ENCODE measurements at regions not wholly inside any gene's neighbourhood (a gene's known extent, or its start where the extent isn't known, plus 50 kb on each side); places are given as distances from the start of the nearest gene placed in this dataset.
"Not testable (repeated sequence)": the region's sequence is repeated elsewhere in the genome, so short reads cannot be mapped to it uniquely, and the experiment has no call there.

GRCh38 chr2:121155502-121156056 is 129.4 kb downstream of the TFCP2L1 start:
- POLR2A ChIA-PET: no interaction called here

DNA sequence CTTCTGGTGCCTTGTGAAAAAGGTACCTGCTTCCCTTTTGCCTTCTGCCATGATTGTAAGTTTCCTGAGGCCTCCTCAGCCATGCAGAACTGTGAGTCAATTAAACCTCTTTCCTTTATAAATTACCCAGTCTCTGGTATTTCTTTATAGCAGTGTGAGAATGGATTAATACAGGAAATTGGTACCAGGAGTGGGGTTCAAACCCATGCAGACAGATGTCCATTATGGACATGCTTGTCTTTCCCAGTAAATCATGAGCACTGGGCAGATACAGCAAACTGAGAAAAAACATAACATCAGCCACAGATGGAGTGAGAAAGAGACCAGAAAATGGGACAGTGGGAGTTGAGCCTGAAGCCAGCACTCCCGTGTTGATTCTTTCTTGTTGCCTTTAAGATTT is 127.5 kb downstream of the TFCP2L1 start:
- H3K4me3 ChIP-seq (ENCODE audit: low read depth, low read length); H3K36me3 ChIP-seq (ENCODE audit: control insufficient read depth, insufficient read depth, low read length); DNase-seq (ENCODE audit: low read depth); H3K27me3 ChIP-seq (ENCODE audit: control insufficient read depth, insufficient read depth, low read length); POLR2A ChIA-PET: not testable (repeated sequence)
- CTCF ChIA-PET: interaction anchor here (0.6 to 1.5 kb wide), 2 partner anchors 16 to 25 kb away, joined by 4 read pairs; no protein-coding TSS in a partner anchor

More at GRCh38 chr2:121155502-121156056, 129.4 kb downstream of the TFCP2L1 start:
- Histone ChIP-seq H3K27me3 (ENCODE audit: control insufficient read depth, insufficient read depth, low read length) (no peaks in the 10 kb centered on the region; the same call in 1 of the 2 replicates), H3K36me3 (ENCODE audit: control insufficient read depth, insufficient read depth, low read length) (no peaks in the 10 kb centered on the region), H3K4me3 (ENCODE audit: low read depth, low read length) (no peak overlapping the region)
- CTCF ChIA-PET: interaction anchor here (0.6 kb wide), 1 partner anchor 46 kb away, joined by 3 read pairs; no protein-coding TSS in a partner anchor
- TF ChIP-seq CTCF (IDR thresholded peaks at IDR 0.05; ENCODE audit: insufficient read depth, low read depth, low read length): no peak
- no peak for DNase-seq (ENCODE audit: low read depth)

DNA sequence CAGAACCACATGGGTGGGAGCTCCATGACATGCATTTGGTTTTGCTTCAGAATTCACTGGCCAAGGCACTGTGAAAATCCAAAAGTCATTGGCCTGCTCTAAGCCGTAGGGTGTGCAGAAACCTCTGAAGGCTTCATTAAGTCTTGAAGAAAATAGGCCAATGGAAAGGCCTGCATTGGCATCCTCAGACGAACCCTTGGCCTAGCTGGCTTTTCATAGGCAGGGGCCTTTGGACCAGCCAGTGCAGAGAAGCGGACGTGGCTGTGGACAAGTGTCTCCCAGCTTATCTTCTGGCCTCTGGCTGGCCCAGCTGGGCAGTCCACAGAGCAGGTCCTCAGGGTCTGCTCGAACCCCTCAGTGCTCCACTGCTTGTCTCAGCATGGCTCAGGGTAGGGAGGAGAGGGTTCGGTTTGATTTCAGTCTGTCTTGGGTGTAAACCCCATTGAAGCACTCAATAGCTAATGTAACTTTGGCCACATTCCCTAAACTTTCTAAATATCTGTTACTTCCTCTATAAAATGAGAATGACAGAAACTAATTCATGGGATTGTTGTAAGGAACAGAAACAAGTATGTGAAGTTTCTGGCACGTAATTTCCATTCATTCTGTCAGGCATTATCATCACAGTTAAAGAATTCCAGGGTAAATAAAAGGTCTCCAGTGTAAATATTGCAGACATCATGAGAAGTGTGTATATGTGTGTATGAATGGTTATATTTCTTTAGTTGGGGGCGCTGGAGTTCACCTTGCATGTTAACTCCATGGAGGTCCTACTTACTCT is 125.5 kb downstream of the TFCP2L1 start:
- no peak overlapping the region for H3K4me3 ChIP-seq (ENCODE audit: low read depth, low read length)
- no peaks in the 10 kb centered on the region for H3K36me3 ChIP-seq (ENCODE audit: control insufficient read depth, insufficient read depth, low read length)
- ChIA-PET CTCF (no interaction called here), POLR2A (no interaction called here)
- no peak for TF ChIP-seq CTCF (IDR thresholded peaks at IDR 0.05; ENCODE audit: insufficient read depth, low read depth, low read length)
- DNase-seq (ENCODE audit: low read depth): no peak
- H3K27me3 ChIP-seq (ENCODE audit: control insufficient read depth, insufficient read depth, low read length): no peaks in the 10 kb centered on the region

- no peak for DNase-seq (ENCODE audit: low read depth)
- Histone ChIP-seq H3K4me3 (ENCODE audit: low read depth, low read length) (no peak overlapping the region), H3K36me3 (ENCODE audit: control insufficient read depth, insufficient read depth, low read length) (no peaks in the 10 kb centered on the region), H3K27me3 (ENCODE audit: control insufficient read depth, insufficient read depth, low read length) (no peaks in the 10 kb centered on the region)
- CTCF ChIA-PET: no interaction called here
- no peak for TF ChIP-seq CTCF (IDR thresholded peaks at IDR 0.05; ENCODE audit: insufficient read depth, low read depth, low read length)
- POLR2A ChIA-PET: no interaction called here
Measured at GRCh38 chr2:121160366-121160765, 124.6 kb downstream of the TFCP2L1 start.

GRCh38 chr2:121161272-121161671 is 123.7 kb downstream of the TFCP2L1 start:
- ChIA-PET POLR2A (no interaction called here), CTCF (interaction anchor here (1.3 kb wide), 1 partner anchor 733 kb away, joined by 3 read pairs; no protein-coding TSS in a partner anchor)
- H3K4me3 ChIP-seq (ENCODE audit: low read depth, low read length): no peak overlapping the region
- H3K36me3 ChIP-seq (ENCODE audit: control insufficient read depth, insufficient read depth, low read length): no peaks in the 10 kb centered on the region
- H3K27me3 ChIP-seq (ENCODE audit: control insufficient read depth, insufficient read depth, low read length): no peaks in the 10 kb centered on the region
- no peak for DNase-seq (ENCODE audit: low read depth)
- TF ChIP-seq CTCF (IDR thresholded peaks at IDR 0.05; ENCODE audit: insufficient read depth, low read depth, low read length): no peak

Data from BJ (cell line).